ENCODE measurements at regions not wholly inside any gene's neighbourhood (a gene's known extent, or its start where the extent isn't known, plus 50 kb on each side); places are given as distances from the start of the nearest gene placed in this dataset.
A peak's percentile ranks its signal among the peaks of the same experiment; 100 is the strongest.

- no peak for TF ChIP-seq EZH2 (IDR thresholded peaks at IDR 0.05; ENCODE audit: low read depth)
- no peak for TF ChIP-seq CTCF (conservative IDR thresholded peaks at IDR 0.05)
- intact Hi-C loops (cut with micrococcal nuclease; ENCODE audit: unreplicated experiment) = no loop called here
- Histone ChIP-seq H3K4me1 (replicated peaks; ENCODE audit: insufficient read depth) (0 out of 2 replicates have a peak, but pooled peaks cover 4% of the 10 kb centered on the region), H3K9me2 (ENCODE audit: insufficient read depth) (no peaks in the 10 kb centered on the region), H3K27ac (no peak overlapping the region), H4K20me1 (ENCODE audit: insufficient read depth) (no peaks in the 10 kb centered on the region), H3K36me3 (ENCODE audit: low read depth) (no peaks in the 10 kb centered on the region), H3K4me3 (no peak overlapping the region), H2AFZ (no peak overlapping the region), H3K27me3 (ENCODE audit: insufficient read depth, low read depth) (peaks cover 10% of the 10 kb centered on the region; the same call in 1 of the 2 replicates), H3K9me3 (ENCODE audit: insufficient read depth, low read depth) (no peaks in the 10 kb centered on the region), H3K79me2 (ENCODE audit: low read depth) (peaks cover 57% of the 10 kb centered on the region), H3K4me2 (peak overlapping the region; percentile 44; the same call in 1 of the 2 replicates), H3F3A (ENCODE audit: insufficient read depth, low read depth) (no peaks in the 10 kb centered on the region)
- no peak for DNase-seq
- no TSS peak for BruUV-seq (replicated peaks)
- CTCF ChIA-PET = no interaction called here
- POLR2A ChIA-PET (ENCODE audit: unreplicated experiment) = no interaction called here
Observed at GRCh38 chr1:94362466-94363058, 55.6 kb upstream of the ABCD3 start.

- Histone ChIP-seq H3K9me3 (ENCODE audit: insufficient read depth, low read depth) (no peaks in the 10 kb centered on the region), H3K27me3 (ENCODE audit: insufficient read depth, low read depth) (no peaks in the 10 kb centered on the region), H3K9me2 (ENCODE audit: insufficient read depth) (no peaks in the 10 kb centered on the region; the same call in 1 of the 2 replicates), H3F3A (ENCODE audit: insufficient read depth, low read depth) (peaks cover 7% of the 10 kb centered on the region; the same call in 1 of the 2 replicates), H4K20me1 (ENCODE audit: insufficient read depth) (no peaks in the 10 kb centered on the region), H3K27ac (no peak overlapping the region), H3K4me1 (replicated peaks; ENCODE audit: insufficient read depth) (peaks cover 13% of the 10 kb centered on the region), H2AFZ (no peak overlapping the region), H3K36me3 (ENCODE audit: low read depth) (no peaks in the 10 kb centered on the region), H3K4me2 (no peak overlapping the region), H3K4me3 (no peak overlapping the region), H3K79me2 (ENCODE audit: low read depth) (peaks cover 79% of the 10 kb centered on the region)
- TF ChIP-seq EZH2 (IDR thresholded peaks at IDR 0.05; ENCODE audit: low read depth) (no peak), CTCF (conservative IDR thresholded peaks at IDR 0.05) (no peak)
- ChIA-PET POLR2A (ENCODE audit: unreplicated experiment) (no interaction called here), CTCF (no interaction called here)
- BruUV-seq (replicated peaks) = no TSS peak
- intact Hi-C loops (cut with micrococcal nuclease; ENCODE audit: unreplicated experiment) = no loop called here
- DNase-seq = peak in 1 of 2 experiments; percentile 35
Observed at GRCh38 chr1:94358630-94359599, 59.3 kb upstream of the ABCD3 start.

- intact Hi-C loops (cut with micrococcal nuclease; ENCODE audit: unreplicated experiment) = no loop called here
- CTCF ChIA-PET = interaction anchor here (0.5 kb wide), 1 partner anchor 356 kb away, joined by 3 read pairs; no protein-coding TSS in a partner anchor
Observed at GRCh38 chr1:94357661-94358060, 60.5 kb upstream of the ABCD3 start.

More at GRCh38 chr1:94357661-94358060, 60.5 kb upstream of the ABCD3 start:
- Histone ChIP-seq H4K20me1 (ENCODE audit: insufficient read depth) (no peaks in the 10 kb centered on the region), H3K4me2 (no peak overlapping the region), H3K4me1 (replicated peaks; ENCODE audit: insufficient read depth) (peaks cover 9% of the 10 kb centered on the region), H3K9me3 (ENCODE audit: insufficient read depth, low read depth) (no peaks in the 10 kb centered on the region), H3K9me2 (ENCODE audit: insufficient read depth) (no peaks in the 10 kb centered on the region; the same call in 1 of the 2 replicates), H3K4me3 (no peak overlapping the region), H3K36me3 (ENCODE audit: low read depth) (no peaks in the 10 kb centered on the region), H3K27ac (no peak overlapping the region), H3K79me2 (ENCODE audit: low read depth) (peaks cover 70% of the 10 kb centered on the region), H3F3A (ENCODE audit: insufficient read depth, low read depth) (peaks cover 7% of the 10 kb centered on the region; the same call in 1 of the 2 replicates), H3K27me3 (ENCODE audit: insufficient read depth, low read depth) (no peaks in the 10 kb centered on the region), H2AFZ (no peak overlapping the region)
- POLR2A ChIA-PET (ENCODE audit: unreplicated experiment) = no interaction called here
- peak in 1 of 2 experiments; percentile 34 for DNase-seq
- TF ChIP-seq EZH2 (IDR thresholded peaks at IDR 0.05; ENCODE audit: low read depth) (no peak), CTCF (conservative IDR thresholded peaks at IDR 0.05) (no peak)
- no TSS peak for BruUV-seq (replicated peaks)

All from PC-9 (cell line).